Right lobe of liver (tissue), 4 donors: ENCODE measurements at regions not wholly inside any gene's neighbourhood (a gene's known extent, or its start where the extent isn't known, plus 50 kb on each side); places are given as distances from the start of the nearest gene placed in this dataset.
A peak's percentile ranks its signal among the peaks of the same experiment; 100 is the strongest.

ENCODE experiments used
- CTCF ChIP-seq, 4 donors: fragments of 200-600 bp in 3 of 4; fragments of 450-650 bp in 1 of 4; IDR thresholded peaks; one replicate each; pipeline versions ENCODE4 v1.5.1 to v1.8.0; 2016 to 2022; ENCODE audit warnings: antibody characterized with exemption in 4 of 4, mild to moderate bottlenecking in 2 of 4
- POLR2A ChIP-seq: fragments of 450-650 bp; IDR thresholded peaks from one replicate; pipeline ENCODE4 v1.6.1; 2017; ENCODE audit warnings: antibody characterized with exemption, mild to moderate bottlenecking
- donor health status: DM: no; HTN: no; CAD: no.
- donor health status: DM: no; HTN: no; CAD: no.
- donor health status: DM: no; HTN: yes; CAD: no.

- TF ChIP-seq CTCF (IDR thresholded peaks at IDR 0.05) (peak; percentile 57 to 76 (median 74)), POLR2A (no peak)
Measured at GRCh38 chr7:142603870-142604448, 145.3 kb upstream of the PRSS1 start.
